ENCODE measurements at regions not wholly inside any gene's neighbourhood (a gene's known extent, or its start where the extent isn't known, plus 50 kb on each side); places are given as distances from the start of the nearest gene placed in this dataset.

- Mint-ChIP-seq H3K9me3 (no peaks in the 10 kb centered on the region), H3K36me3 (ENCODE audit: low read depth) (no peaks in the 10 kb centered on the region), H3K27ac (no peak overlapping the region), H3K27me3 (ENCODE audit: low read depth) (peaks cover 88% of the 10 kb centered on the region), H3K4me3 (ENCODE audit: low read depth) (no peak overlapping the region), H3K4me1 (ENCODE audit: low read depth) (peaks cover 11% of the 10 kb centered on the region)
- intact Hi-C loops (cut with micrococcal nuclease): loop anchor here (10.0 kb wide), 1 partner anchor 315 kb away; the partner anchor contains the start of gene GMDS
- DNase-seq (ENCODE audit: low spot score): no peak
Observed at GRCh38 chr6:2560140-2560818, 190.4 kb downstream of the MYLK4 start.

DNA sequence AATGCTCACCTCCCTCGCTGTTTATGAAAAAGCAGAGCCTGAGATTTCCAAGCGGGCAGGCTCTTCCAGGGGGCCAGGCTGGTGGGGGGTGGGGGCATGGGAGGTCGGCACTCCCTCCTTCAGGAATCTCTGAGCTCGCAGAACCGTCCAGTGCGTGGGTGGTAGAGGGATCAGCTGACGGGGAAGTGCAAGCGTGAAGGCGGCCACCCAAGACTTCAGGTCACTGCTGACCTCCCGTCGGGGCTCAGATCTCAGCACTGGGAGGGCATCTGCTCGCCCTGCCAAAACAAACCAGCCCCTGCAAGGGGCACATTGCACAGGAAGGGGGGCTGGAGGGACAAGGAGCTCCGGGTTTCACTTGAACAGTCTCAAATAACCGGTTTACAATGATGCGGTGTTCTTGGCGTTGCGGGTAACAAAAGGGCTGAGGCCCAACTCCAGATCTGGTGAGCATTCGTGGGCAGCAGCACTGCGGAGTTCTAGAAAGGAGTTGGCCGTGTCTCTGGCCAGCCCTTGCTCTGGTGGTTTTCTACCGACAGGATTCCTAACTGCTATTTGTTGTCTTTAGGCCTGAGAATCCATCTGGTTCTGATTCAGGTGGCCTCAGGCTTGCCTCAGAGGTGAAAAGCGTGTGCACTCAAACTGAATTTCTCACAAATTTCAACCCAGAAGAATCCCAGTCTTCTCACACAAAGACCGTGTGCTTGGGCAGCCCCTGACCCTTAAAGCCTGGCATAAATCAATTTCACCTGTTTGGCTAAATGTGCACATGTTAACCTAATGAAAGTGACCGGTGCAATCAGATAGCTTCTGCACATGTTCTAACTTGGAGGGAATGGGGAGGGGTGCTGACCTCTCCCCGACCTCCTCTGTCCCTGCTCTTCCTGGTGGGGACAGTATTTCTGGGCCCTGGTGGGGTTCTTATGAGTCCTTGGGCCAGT, 191.6 kb downstream of the MYLK4 start:
- Mint-ChIP-seq H3K27ac (no peak overlapping the region), H3K9me3 (no peaks in the 10 kb centered on the region), H3K4me3 (ENCODE audit: low read depth) (no peak overlapping the region), H3K36me3 (ENCODE audit: low read depth) (no peaks in the 10 kb centered on the region), H3K4me1 (ENCODE audit: low read depth) (peaks cover 10% of the 10 kb centered on the region), H3K27me3 (ENCODE audit: low read depth) (peaks cover 89% of the 10 kb centered on the region)
- DNase-seq (ENCODE audit: low spot score): no peak
- intact Hi-C loops (cut with micrococcal nuclease): no loop called here

DNA sequence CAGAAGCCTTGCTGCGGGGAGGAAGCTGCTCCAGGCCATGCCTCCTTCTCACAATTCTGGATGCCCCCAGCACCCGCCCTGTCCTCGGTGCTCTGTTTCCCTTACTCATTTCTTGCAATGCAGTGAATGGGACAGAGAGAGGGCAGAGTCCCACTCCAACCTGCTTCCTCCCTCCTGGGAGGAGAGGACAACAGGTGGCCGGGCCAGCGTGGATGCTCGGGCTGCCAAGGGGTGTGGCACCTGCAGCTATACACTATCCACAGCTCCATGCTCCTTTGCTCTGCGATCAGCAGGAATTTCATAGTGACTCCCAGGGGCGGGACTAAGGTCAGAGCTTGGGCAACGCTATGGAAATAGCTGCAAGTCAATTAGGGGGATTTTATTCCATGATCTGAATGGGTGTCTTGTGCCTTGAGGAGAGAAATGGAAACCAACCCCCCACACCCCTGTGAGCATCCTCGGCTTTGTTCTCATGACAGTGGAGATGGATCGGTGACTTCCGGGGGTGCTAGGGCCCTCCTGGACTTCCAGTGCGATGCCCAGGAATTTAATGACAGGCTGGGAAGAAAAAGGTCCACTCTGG, 192.5 kb downstream of the MYLK4 start:
- intact Hi-C loops (cut with micrococcal nuclease): no loop called here
- Mint-ChIP-seq H3K27me3 (ENCODE audit: low read depth) (peaks cover 88% of the 10 kb centered on the region), H3K27ac (no peak overlapping the region), H3K4me1 (ENCODE audit: low read depth) (peaks cover 1% of the 10 kb centered on the region), H3K4me3 (ENCODE audit: low read depth) (no peak overlapping the region), H3K9me3 (no peaks in the 10 kb centered on the region), H3K36me3 (ENCODE audit: low read depth) (no peaks in the 10 kb centered on the region)
- DNase-seq (ENCODE audit: low spot score): no peak

DNA sequence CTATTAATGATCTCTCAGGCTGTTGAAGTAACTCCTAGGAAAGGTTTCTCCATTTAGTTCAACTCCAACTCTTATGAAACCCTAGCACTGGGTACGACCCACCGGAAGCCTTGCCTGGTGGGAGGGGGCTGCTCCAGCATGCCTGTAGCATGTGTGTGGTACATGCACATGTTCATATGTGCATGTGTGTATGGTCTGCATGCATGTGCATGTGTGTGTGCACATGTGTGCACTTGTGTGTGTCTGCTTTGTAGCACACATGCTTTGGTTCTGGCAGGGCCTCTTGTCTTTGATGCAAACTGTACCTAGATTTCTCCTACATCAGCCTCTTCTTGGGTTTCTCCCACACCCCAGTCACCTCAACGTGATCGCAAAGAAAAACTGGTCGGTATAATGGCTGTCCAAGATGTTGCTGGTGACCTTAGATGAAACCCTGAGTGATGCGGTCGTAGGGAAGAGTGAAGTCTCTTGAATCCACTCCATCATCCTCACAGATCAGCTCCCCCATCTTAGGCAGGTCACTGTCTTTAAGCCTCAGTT, 193.5 kb downstream of the MYLK4 start:
- Mint-ChIP-seq H3K9me3 (no peaks in the 10 kb centered on the region), H3K36me3 (ENCODE audit: low read depth) (no peaks in the 10 kb centered on the region), H3K27me3 (ENCODE audit: low read depth) (peaks cover 90% of the 10 kb centered on the region), H3K4me1 (ENCODE audit: low read depth) (no peaks in the 10 kb centered on the region), H3K4me3 (ENCODE audit: low read depth) (no peak overlapping the region), H3K27ac (no peak overlapping the region)
- no peak for DNase-seq (ENCODE audit: low spot score)
- intact Hi-C loops (cut with micrococcal nuclease): no loop called here

GRCh38 chr6:2556761-2557160, 194.0 kb downstream of the MYLK4 start:
- H3K9me3 Mint-ChIP-seq: no peaks in the 10 kb centered on the region
- DNase-seq (ENCODE audit: low spot score): no peak
- H3K4me1 Mint-ChIP-seq (ENCODE audit: low read depth): no peaks in the 10 kb centered on the region
- H3K36me3 Mint-ChIP-seq (ENCODE audit: low read depth): no peaks in the 10 kb centered on the region
- H3K4me3 Mint-ChIP-seq (ENCODE audit: low read depth): no peak overlapping the region
- H3K27ac Mint-ChIP-seq: no peak overlapping the region
- peaks cover 85% of the 10 kb centered on the region for H3K27me3 Mint-ChIP-seq (ENCODE audit: low read depth)
- intact Hi-C loops (cut with micrococcal nuclease): no loop called here

DNA sequence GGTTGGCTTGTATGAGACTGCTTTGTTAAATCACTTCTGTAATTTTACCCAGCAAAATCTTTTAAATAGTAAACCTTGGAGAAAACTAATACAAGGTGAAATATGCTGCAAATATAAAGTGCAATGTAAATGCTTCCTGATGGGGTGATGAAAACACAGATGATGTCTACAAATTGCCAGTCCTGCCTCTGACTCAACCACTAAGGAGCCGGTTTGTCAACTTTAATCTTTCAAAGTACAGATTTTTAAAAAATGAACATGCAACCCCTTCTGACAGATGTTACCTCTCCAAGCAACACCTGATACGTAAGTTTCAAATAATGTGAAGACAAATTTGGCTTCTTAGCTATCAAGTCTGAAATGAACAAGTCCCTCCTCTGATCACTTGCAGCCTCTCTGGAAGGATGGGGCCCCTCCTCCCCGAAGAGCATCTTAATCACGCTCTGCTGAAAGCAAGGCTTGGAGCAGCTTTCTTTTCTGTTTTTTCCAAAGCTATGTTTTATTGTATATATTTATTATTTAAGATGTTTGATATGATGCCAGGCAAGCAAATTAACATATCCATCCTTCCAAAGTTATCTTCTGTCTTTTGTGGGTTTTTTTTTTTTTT, 196.0 kb downstream of the MYLK4 start:
- Mint-ChIP-seq H3K27ac (no peak overlapping the region), H3K9me3 (no peaks in the 10 kb centered on the region), H3K36me3 (ENCODE audit: low read depth) (no peaks in the 10 kb centered on the region), H3K4me1 (ENCODE audit: low read depth) (no peaks in the 10 kb centered on the region), H3K4me3 (ENCODE audit: low read depth) (no peak overlapping the region), H3K27me3 (ENCODE audit: low read depth) (peaks cover 86% of the 10 kb centered on the region)
- intact Hi-C loops (cut with micrococcal nuclease): no loop called here
- no peak for DNase-seq (ENCODE audit: low spot score)

- DNase-seq (ENCODE audit: low spot score): no peak
- Mint-ChIP-seq H3K4me1 (ENCODE audit: low read depth) (no peaks in the 10 kb centered on the region), H3K27me3 (ENCODE audit: low read depth) (peaks cover 84% of the 10 kb centered on the region), H3K4me3 (ENCODE audit: low read depth) (no peak overlapping the region), H3K9me3 (no peaks in the 10 kb centered on the region), H3K36me3 (ENCODE audit: low read depth) (no peaks in the 10 kb centered on the region), H3K27ac (no peak overlapping the region)
- intact Hi-C loops (cut with micrococcal nuclease): no loop called here
Observed at GRCh38 chr6:2552526-2553154, 198.1 kb downstream of the MYLK4 start.

- DNase-seq (ENCODE audit: low spot score): no peak
- intact Hi-C loops (cut with micrococcal nuclease): no loop called here
- Mint-ChIP-seq H3K27me3 (ENCODE audit: low read depth) (peaks cover 82% of the 10 kb centered on the region), H3K4me1 (ENCODE audit: low read depth) (peaks cover 4% of the 10 kb centered on the region), H3K9me3 (no peaks in the 10 kb centered on the region), H3K36me3 (ENCODE audit: low read depth) (no peaks in the 10 kb centered on the region), H3K4me3 (ENCODE audit: low read depth) (no peak overlapping the region), H3K27ac (no peak overlapping the region)
Observed at GRCh38 chr6:2551705-2552104, 199.0 kb downstream of the MYLK4 start.

- DNase-seq (ENCODE audit: low spot score): no peak
- H3K27me3 Mint-ChIP-seq (ENCODE audit: low read depth): peaks cover 82% of the 10 kb centered on the region
- intact Hi-C loops (cut with micrococcal nuclease): no loop called here
- H3K4me3 Mint-ChIP-seq (ENCODE audit: low read depth): no peak overlapping the region
- no peaks in the 10 kb centered on the region for H3K9me3 Mint-ChIP-seq
- H3K27ac Mint-ChIP-seq: no peak overlapping the region
- no peaks in the 10 kb centered on the region for H3K36me3 Mint-ChIP-seq (ENCODE audit: low read depth)
- H3K4me1 Mint-ChIP-seq (ENCODE audit: low read depth): peaks cover 5% of the 10 kb centered on the region
Observed at GRCh38 chr6:2550247-2550646, 200.5 kb downstream of the MYLK4 start.

- Mint-ChIP-seq H3K4me1 (ENCODE audit: low read depth) (peaks cover 5% of the 10 kb centered on the region), H3K27me3 (ENCODE audit: low read depth) (peaks cover 81% of the 10 kb centered on the region), H3K27ac (no peak overlapping the region), H3K4me3 (ENCODE audit: low read depth) (no peak overlapping the region), H3K9me3 (no peaks in the 10 kb centered on the region), H3K36me3 (ENCODE audit: low read depth) (no peaks in the 10 kb centered on the region)
- intact Hi-C loops (cut with micrococcal nuclease): loop anchor here (10.0 kb wide), 1 partner anchor 435 kb away; no protein-coding TSS in a partner anchor
- no peak for DNase-seq (ENCODE audit: low spot score)
Observed at GRCh38 chr6:2549834-2550233, 200.9 kb downstream of the MYLK4 start.

DNA sequence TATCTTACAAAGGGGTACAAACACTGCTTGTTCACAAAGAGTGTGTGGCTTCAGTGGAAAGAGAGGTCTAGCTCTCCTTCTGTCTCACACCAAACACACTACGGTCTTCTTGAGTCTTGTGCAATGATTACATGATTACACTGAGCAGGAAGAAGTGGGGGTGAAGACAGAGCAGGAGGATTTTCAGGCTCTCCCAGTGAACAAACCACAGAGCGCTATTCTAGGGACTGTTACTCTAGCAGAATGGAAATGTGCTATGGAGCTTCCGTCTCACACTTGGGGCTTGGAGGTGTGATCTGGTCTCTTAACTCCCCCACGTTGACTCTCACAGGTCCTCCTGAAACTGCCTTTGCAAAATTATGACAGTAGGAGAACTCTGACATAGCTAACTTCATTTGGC, 203.4 kb downstream of the MYLK4 start:
- Mint-ChIP-seq H3K9me3 (peaks cover 4% of the 10 kb centered on the region), H3K36me3 (ENCODE audit: low read depth) (peaks cover 3% of the 10 kb centered on the region), H3K27ac (no peak overlapping the region), H3K4me3 (ENCODE audit: low read depth) (no peak overlapping the region), H3K4me1 (ENCODE audit: low read depth) (peaks cover 23% of the 10 kb centered on the region), H3K27me3 (ENCODE audit: low read depth) (peaks cover 68% of the 10 kb centered on the region)
- DNase-seq (ENCODE audit: low spot score): no peak
- intact Hi-C loops (cut with micrococcal nuclease): loop anchor here (10.0 kb wide), 1 partner anchor 433 kb away; no protein-coding TSS in a partner anchor

- Mint-ChIP-seq H3K4me1 (ENCODE audit: low read depth) (peaks cover 26% of the 10 kb centered on the region), H3K27ac (no peak overlapping the region), H3K27me3 (ENCODE audit: low read depth) (peaks cover 67% of the 10 kb centered on the region), H3K36me3 (ENCODE audit: low read depth) (peaks cover 3% of the 10 kb centered on the region), H3K4me3 (ENCODE audit: low read depth) (no peak overlapping the region), H3K9me3 (peaks cover 4% of the 10 kb centered on the region)
- DNase-seq (ENCODE audit: low spot score): no peak
- intact Hi-C loops (cut with micrococcal nuclease): loop anchor here (10.0 kb wide), 1 partner anchor 432 kb away; no protein-coding TSS in a partner anchor
Observed at GRCh38 chr6:2546901-2547300, 203.8 kb downstream of the MYLK4 start.
